ENCODE measurements at regions not wholly inside any gene's neighbourhood (a gene's known extent, or its start where the extent isn't known, plus 50 kb on each side); places are given as distances from the start of the nearest gene placed in this dataset.
"Not testable (repeated sequence)": the region's sequence is repeated elsewhere in the genome, so short reads cannot be mapped to it uniquely, and the experiment has no call there.

- no peak for DNase-seq (ENCODE audit: low read depth)
Measured at GRCh38 chr11:38438091-38438490, 1840.1 kb upstream of the RAG2 start.

GRCh38 chr11:38425578-38425977, 1827.5 kb upstream of the RAG2 start:
- DNase-seq (ENCODE audit: low read depth), result no peak

- DNase-seq (ENCODE audit: low read depth), result no peak
Measured at GRCh38 chr11:38423042-38423441, 1825.0 kb upstream of the RAG2 start.

- no peak for DNase-seq (ENCODE audit: low read depth)
Measured at GRCh38 chr11:38416141-38416540, 1818.1 kb upstream of the RAG2 start.

- no peak for DNase-seq (ENCODE audit: low read depth)
Measured at GRCh38 chr11:38411149-38411548, 1813.1 kb upstream of the RAG2 start.

GRCh38 chr11:38402063-38402462, 1804.0 kb upstream of the RAG2 start:
- no peak for DNase-seq (ENCODE audit: low read depth)

- DNase-seq (ENCODE audit: low read depth), result no peak
Measured at GRCh38 chr11:38392176-38392575, 1794.1 kb upstream of the RAG2 start.

GRCh38 chr11:38384568-38384967, 1786.5 kb upstream of the RAG2 start:
- no peak for DNase-seq (ENCODE audit: low read depth)

GRCh38 chr11:38365274-38365673, 1767.2 kb upstream of the RAG2 start:
- DNase-seq (ENCODE audit: low read depth), result no peak

GRCh38 chr11:38356255-38356654, 1758.2 kb upstream of the RAG2 start:
- no peak for DNase-seq (ENCODE audit: low read depth)

- DNase-seq (ENCODE audit: low read depth), result no peak
Measured at GRCh38 chr11:38345286-38345685, 1747.2 kb upstream of the RAG2 start.

GRCh38 chr11:38341612-38342011, 1743.6 kb upstream of the RAG2 start:
- not testable (repeated sequence) for DNase-seq (ENCODE audit: low read depth)

- DNase-seq (ENCODE audit: low read depth), result no peak
Measured at GRCh38 chr11:38339835-38340440, 1741.9 kb upstream of the RAG2 start.

GRCh38 chr11:38338022-38338421, 1740.0 kb upstream of the RAG2 start:
- not testable (repeated sequence) for DNase-seq (ENCODE audit: low read depth)

- DNase-seq (ENCODE audit: low read depth), result no peak
Measured at GRCh38 chr11:38332046-38332445, 1734.0 kb upstream of the RAG2 start.

- no peak for DNase-seq (ENCODE audit: low read depth)
Measured at GRCh38 chr11:38330578-38330977, 1732.5 kb upstream of the RAG2 start.

GRCh38 chr11:38323961-38324761, 1726.1 kb upstream of the RAG2 start:
- DNase-seq (ENCODE audit: low read depth), result no peak

- no peak for DNase-seq (ENCODE audit: low read depth)
Measured at GRCh38 chr11:38315151-38315550, 1717.1 kb upstream of the RAG2 start.

- no peak for DNase-seq (ENCODE audit: low read depth)
Measured at GRCh38 chr11:38307455-38307854, 1709.4 kb upstream of the RAG2 start.

- DNase-seq (ENCODE audit: low read depth), result no peak
Measured at GRCh38 chr11:38305682-38306081, 1707.6 kb upstream of the RAG2 start.

- DNase-seq (ENCODE audit: low read depth), result no peak
Measured at GRCh38 chr11:38304926-38305325, 1706.9 kb upstream of the RAG2 start.

GRCh38 chr11:38302564-38302963, 1704.5 kb upstream of the RAG2 start:
- no peak for DNase-seq (ENCODE audit: low read depth)

- no peak for DNase-seq (ENCODE audit: low read depth)
Measured at GRCh38 chr11:38300570-38300969, 1702.5 kb upstream of the RAG2 start.

All from T-helper 22 cell (primary cell).